ENCODE measurements at regions not wholly inside any gene's neighbourhood (a gene's known extent, or its start where the extent isn't known, plus 50 kb on each side); places are given as distances from the start of the nearest gene placed in this dataset.

- Histone ChIP-seq H3K27me3 (ENCODE audit: control insufficient read depth, insufficient read depth, low read length) (no peaks in the 10 kb centered on the region), H3K4me3 (ENCODE audit: low read length) (no peak overlapping the region), H3K4me1 (ENCODE audit: control insufficient read depth, insufficient read depth, low read length) (peaks cover 26% of the 10 kb centered on the region), H3K27ac (ENCODE audit: low read length) (no peak overlapping the region), H3K36me3 (ENCODE audit: control insufficient read depth, insufficient read depth, low read length) (no peaks in the 10 kb centered on the region), H3K9me3 (ENCODE audit: control insufficient read depth, insufficient read depth, low read length) (no peaks in the 10 kb centered on the region)
- Mint-ChIP-seq H3K36me3 (no peaks in the 10 kb centered on the region), H3K9me3 (no peaks in the 10 kb centered on the region), H3K4me1 (peaks cover 17 to 21% of the 10 kb centered on the region in 2 donors), H3K27me3 (ENCODE audit: low read depth in 2 of 2) (peaks cover 0 to 3% of the 10 kb centered on the region in 2 donors), H3K4me3 (no peak overlapping the region), H3K27ac (no peak overlapping the region)
- DNase-seq (no peak), ATAC-seq (no peak)
- TF ChIP-seq CTCF (IDR thresholded peaks at IDR 0.05), result no peak
- 92% methylated on average over 4 of the region's 4 CpGs for WGBS (ENCODE audit: insufficient coverage)
- intact Hi-C loops (cut with micrococcal nuclease), result no loop called here
These were observed 197.1 kb downstream of the TOMM20 start for GRCh38 chr1:234931404-234931973.

- DNase-seq, result no peak
- H3K9me3 Mint-ChIP-seq, result no peaks in the 10 kb centered on the region
- ATAC-seq, result no peak
- no peak overlapping the region for H3K27ac ChIP-seq (ENCODE audit: low read length)
- no peaks in the 10 kb centered on the region for H3K27me3 ChIP-seq (ENCODE audit: control insufficient read depth, insufficient read depth, low read length)
- peaks cover 46% of the 10 kb centered on the region for H3K4me1 ChIP-seq (ENCODE audit: control insufficient read depth, insufficient read depth, low read length)
- no peak for TF ChIP-seq CTCF (IDR thresholded peaks at IDR 0.05)
- peaks cover 0 to 3% of the 10 kb centered on the region in 2 donors for H3K27me3 Mint-ChIP-seq (ENCODE audit: low read depth in 2 of 2)
- H3K4me3 Mint-ChIP-seq, result no peak overlapping the region
- H3K9me3 ChIP-seq (ENCODE audit: control insufficient read depth, insufficient read depth, low read length), result no peaks in the 10 kb centered on the region
- H3K4me3 ChIP-seq (ENCODE audit: low read length), result no peak overlapping the region
- no peaks in the 10 kb centered on the region for H3K36me3 ChIP-seq (ENCODE audit: control insufficient read depth, insufficient read depth, low read length)
- 80% methylated on average over 2 of the region's 3 CpGs for WGBS (ENCODE audit: insufficient coverage)
- peaks cover 34 to 40% of the 10 kb centered on the region in 2 donors for H3K4me1 Mint-ChIP-seq
- H3K36me3 Mint-ChIP-seq, result no peaks in the 10 kb centered on the region
- peak overlapping the region in 1 of 2 donors; percentile 92 for H3K27ac Mint-ChIP-seq
- intact Hi-C loops (cut with micrococcal nuclease), result loop anchor here (5.0 kb wide), 1 partner anchor 83 kb away; no protein-coding TSS in a partner anchor
These were observed 199.3 kb downstream of the TOMM20 start for GRCh38 chr1:234929369-234929768.

- peaks cover 45% of the 10 kb centered on the region for H3K4me1 ChIP-seq (ENCODE audit: control insufficient read depth, insufficient read depth, low read length)
- TF ChIP-seq CTCF (IDR thresholded peaks at IDR 0.05), result no peak
- no peaks in the 10 kb centered on the region for H3K36me3 ChIP-seq (ENCODE audit: control insufficient read depth, insufficient read depth, low read length)
- peaks cover 0 to 3% of the 10 kb centered on the region in 2 donors for H3K27me3 Mint-ChIP-seq (ENCODE audit: low read depth in 2 of 2)
- WGBS (ENCODE audit: insufficient coverage), result 90% methylated on average over 5 of the region's 5 CpGs
- intact Hi-C loops (cut with micrococcal nuclease), result loop anchor here (5.0 kb wide), 1 partner anchor 84 kb away; no protein-coding TSS in a partner anchor
- H3K27me3 ChIP-seq (ENCODE audit: control insufficient read depth, insufficient read depth, low read length), result no peaks in the 10 kb centered on the region
- no peaks in the 10 kb centered on the region for H3K36me3 Mint-ChIP-seq
- H3K27ac ChIP-seq (ENCODE audit: low read length), result no peak overlapping the region
- H3K4me3 Mint-ChIP-seq, result no peak overlapping the region
- H3K9me3 ChIP-seq (ENCODE audit: control insufficient read depth, insufficient read depth, low read length), result no peaks in the 10 kb centered on the region
- no peaks in the 10 kb centered on the region for H3K9me3 Mint-ChIP-seq
- peak overlapping the region in 1 of 2 donors; percentile 92 for H3K27ac Mint-ChIP-seq
- H3K4me1 Mint-ChIP-seq, result peaks cover 34 to 39% of the 10 kb centered on the region in 2 donors
- no peak for DNase-seq
- ATAC-seq, result no peak
- H3K4me3 ChIP-seq (ENCODE audit: low read length), result no peak overlapping the region
These were observed 200.0 kb downstream of the TOMM20 start for GRCh38 chr1:234928642-234929041.
